ENCODE measurements at regions not wholly inside any gene's neighbourhood (a gene's known extent, or its start where the extent isn't known, plus 50 kb on each side); places are given as distances from the start of the nearest gene placed in this dataset.

DNA sequence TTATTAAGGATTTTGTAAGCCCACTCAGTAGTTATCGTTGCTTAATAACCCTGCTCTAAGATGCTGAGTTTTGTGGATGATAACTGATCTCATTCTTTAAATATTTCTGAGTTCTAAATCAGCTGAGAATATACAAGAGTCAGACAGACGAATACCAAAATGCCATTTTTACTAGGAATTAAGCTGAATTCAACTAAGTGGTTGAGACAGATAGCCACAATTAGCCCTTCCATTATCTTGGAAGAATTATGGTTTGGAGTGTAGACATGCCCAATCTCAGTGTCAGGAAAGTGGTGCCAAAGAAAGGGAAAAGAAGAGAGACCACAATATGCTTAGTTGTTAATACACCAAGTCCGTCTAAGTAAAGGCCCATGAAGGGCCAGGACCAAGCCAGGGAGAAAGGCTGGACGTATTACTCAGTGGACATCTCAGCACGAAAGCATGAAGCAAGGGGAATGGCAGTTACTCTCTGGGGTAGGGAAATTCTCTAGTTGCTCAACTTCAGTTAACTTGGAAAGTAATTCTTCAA lies 58.6 kb downstream of the KCNA5 start:
- TF ChIP-seq, protein P1, sequence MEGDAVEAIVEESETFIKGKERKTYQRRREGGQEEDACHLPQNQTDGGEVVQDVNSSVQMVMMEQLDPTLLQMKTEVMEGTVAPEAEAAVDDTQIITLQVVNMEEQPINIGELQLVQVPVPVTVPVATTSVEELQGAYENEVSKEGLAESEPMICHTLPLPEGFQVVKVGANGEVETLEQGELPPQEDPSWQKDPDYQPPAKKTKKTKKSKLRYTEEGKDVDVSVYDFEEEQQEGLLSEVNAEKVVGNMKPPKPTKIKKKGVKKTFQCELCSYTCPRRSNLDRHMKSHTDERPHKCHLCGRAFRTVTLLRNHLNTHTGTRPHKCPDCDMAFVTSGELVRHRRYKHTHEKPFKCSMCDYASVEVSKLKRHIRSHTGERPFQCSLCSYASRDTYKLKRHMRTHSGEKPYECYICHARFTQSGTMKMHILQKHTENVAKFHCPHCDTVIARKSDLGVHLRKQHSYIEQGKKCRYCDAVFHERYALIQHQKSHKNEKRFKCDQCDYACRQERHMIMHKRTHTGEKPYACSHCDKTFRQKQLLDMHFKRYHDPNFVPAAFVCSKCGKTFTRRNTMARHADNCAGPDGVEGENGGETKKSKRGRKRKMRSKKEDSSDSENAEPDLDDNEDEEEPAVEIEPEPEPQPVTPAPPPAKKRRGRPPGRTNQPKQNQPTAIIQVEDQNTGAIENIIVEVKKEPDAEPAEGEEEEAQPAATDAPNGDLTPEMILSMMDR (conservative IDR thresholded peaks at IDR 0.05; ENCODE audit: low read depth in 2 of 2) = no peak
- no peak for TF ChIP-seq CREB1 (CRISPR knock-in tag; IDR thresholded peaks at IDR 0.05; ENCODE audit: low read depth)
